ENCODE measurements at regions not wholly inside any gene's neighbourhood (a gene's known extent, or its start where the extent isn't known, plus 50 kb on each side); places are given as distances from the start of the nearest gene placed in this dataset.

DNA sequence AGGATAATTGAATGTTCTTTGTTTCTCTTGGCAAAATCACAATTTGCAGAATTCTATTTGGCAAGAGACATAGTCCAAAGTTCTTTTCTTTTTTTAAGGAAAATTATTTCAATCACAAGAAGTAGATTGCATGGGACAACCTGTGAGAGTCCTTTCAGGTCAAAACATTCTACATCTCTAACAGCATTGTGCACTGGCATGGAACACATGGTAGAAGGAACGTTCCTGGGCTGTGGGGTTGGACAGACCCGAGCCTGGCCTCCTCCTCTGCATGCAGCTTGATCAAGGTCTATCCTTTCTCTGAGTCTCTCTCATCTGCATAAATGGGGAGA, 88.6 kb upstream of the CPSF6 start:
- Histone ChIP-seq H3K4me3 (ENCODE audit: low read depth, low read length) (no peak overlapping the region), H3K27ac (no peak overlapping the region), H3K36me3 (no peaks in the 10 kb centered on the region), H3K27me3 (ENCODE audit: insufficient read depth, low read depth, severe bottlenecking) (no peaks in the 10 kb centered on the region), H3K9me3 (ENCODE audit: severe bottlenecking) (no peaks in the 10 kb centered on the region)
- DNase-seq: no peak
- TF ChIP-seq, protein P1, sequence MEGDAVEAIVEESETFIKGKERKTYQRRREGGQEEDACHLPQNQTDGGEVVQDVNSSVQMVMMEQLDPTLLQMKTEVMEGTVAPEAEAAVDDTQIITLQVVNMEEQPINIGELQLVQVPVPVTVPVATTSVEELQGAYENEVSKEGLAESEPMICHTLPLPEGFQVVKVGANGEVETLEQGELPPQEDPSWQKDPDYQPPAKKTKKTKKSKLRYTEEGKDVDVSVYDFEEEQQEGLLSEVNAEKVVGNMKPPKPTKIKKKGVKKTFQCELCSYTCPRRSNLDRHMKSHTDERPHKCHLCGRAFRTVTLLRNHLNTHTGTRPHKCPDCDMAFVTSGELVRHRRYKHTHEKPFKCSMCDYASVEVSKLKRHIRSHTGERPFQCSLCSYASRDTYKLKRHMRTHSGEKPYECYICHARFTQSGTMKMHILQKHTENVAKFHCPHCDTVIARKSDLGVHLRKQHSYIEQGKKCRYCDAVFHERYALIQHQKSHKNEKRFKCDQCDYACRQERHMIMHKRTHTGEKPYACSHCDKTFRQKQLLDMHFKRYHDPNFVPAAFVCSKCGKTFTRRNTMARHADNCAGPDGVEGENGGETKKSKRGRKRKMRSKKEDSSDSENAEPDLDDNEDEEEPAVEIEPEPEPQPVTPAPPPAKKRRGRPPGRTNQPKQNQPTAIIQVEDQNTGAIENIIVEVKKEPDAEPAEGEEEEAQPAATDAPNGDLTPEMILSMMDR (IDR thresholded peaks at IDR 0.05; ENCODE audit: low read depth, low read length): no peak

DNA sequence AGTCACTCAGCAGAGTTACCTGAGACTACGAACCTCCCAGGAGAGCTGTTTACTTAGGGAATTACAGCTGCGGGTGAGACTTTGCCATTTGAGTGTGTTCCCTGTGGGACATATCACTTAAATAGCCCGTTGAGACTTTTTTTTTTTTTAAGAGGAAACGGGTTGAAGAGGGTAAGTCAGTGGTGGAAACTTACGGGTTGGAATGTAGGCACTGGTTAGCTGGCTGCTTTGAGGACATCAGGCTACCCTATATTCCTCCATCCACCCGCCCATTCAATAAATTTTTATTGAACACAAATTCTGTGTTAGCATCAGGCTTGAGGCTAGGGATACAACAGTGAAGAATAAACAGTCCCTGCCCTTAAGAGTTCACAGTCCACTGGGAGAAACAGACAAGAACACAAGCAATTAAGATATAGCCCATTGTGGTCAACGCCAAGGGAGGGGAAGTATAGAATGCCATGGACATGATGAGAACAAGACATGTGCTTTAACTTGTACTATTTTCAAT, 88.1 kb upstream of the CPSF6 start:
- DNase-seq: no peak
- H3K27me3 ChIP-seq (ENCODE audit: insufficient read depth, low read depth, severe bottlenecking): no peaks in the 10 kb centered on the region
- no peak overlapping the region for H3K4me3 ChIP-seq (ENCODE audit: low read depth, low read length)
- no peak overlapping the region for H3K27ac ChIP-seq
- no peaks in the 10 kb centered on the region for H3K9me3 ChIP-seq (ENCODE audit: severe bottlenecking)
- no peaks in the 10 kb centered on the region for H3K36me3 ChIP-seq
- TF ChIP-seq, protein P1 (IDR thresholded peaks at IDR 0.05; ENCODE audit: low read depth, low read length): no peak

DNA sequence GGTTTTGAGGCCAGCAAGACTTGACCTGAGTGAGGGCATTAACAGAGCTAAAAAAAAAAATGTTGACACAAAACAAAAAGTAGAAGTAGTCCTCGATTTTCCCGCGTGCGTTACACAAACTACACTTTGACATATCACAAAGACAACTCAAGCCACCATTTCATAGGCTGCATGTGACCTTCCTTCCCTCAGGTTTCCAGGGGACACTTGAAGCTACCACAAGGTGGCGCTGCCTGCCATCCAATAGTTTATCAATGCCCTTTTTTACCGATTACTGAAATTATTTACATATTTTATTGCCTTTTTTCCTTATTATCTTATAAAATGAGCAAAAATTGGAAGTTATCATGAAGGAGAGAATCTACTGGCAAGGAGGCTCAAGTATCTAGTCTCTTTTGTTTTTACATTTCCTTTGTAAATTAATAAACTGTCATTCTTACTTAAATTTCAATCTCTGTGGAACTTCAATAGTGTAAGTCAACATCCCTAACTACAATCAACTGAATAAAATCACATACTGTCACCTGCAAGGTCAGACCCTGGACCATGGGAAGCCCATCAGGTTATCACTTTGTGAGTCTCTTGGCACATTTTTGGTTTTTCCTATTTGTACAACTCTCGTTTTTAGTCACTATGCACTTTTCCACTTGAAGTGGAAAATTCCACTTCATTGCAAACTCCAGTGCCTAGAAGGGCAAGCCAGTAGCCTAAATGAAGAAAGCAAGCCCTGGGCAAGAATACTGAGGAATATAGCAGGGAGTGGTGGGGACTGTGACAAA, 84.6 kb upstream of the CPSF6 start:
- peak; percentile 66 for DNase-seq
- no peaks in the 10 kb centered on the region for H3K36me3 ChIP-seq
- no peak overlapping the region for H3K4me3 ChIP-seq (ENCODE audit: low read depth, low read length)
- H3K27ac ChIP-seq: no peak overlapping the region
- no peaks in the 10 kb centered on the region for H3K9me3 ChIP-seq (ENCODE audit: severe bottlenecking)
- no peaks in the 10 kb centered on the region for H3K27me3 ChIP-seq (ENCODE audit: insufficient read depth, low read depth, severe bottlenecking)
- TF ChIP-seq, protein P1 (IDR thresholded peaks at IDR 0.05; ENCODE audit: low read depth, low read length): peak; percentile 78

DNA sequence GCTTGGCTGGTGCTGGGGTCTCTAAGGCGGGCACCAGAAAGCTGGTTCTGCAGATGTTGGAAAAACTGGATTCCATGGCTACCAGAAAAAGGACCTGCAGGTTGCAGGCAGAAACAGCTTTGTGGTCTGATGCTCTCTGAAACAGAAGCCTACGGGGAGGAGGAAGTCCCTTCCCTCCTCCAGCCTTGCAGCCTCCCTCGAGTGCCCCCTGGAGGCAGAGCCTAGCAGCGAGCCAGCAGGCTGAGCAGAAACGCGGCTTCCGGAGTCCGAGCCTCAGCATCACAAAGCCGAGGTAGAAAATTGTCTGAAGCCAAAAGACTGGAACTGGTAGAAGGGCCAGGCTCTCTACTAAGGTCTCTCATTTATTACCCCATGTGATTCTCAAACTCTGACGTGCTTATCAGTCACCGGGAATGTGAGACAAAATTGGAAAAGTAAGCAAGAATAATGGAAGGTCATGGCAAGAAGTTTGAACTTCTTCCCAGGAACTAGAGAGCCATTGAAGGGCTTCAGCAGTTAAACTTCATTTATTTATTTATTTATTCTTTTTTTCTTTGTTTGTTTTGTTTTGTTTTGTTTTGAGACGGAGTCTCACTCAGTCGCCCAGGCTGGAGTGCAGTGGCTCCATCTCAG, 82.2 kb upstream of the CPSF6 start:
- H3K9me3 ChIP-seq (ENCODE audit: severe bottlenecking): no peaks in the 10 kb centered on the region
- no peaks in the 10 kb centered on the region for H3K27me3 ChIP-seq (ENCODE audit: insufficient read depth, low read depth, severe bottlenecking)
- TF ChIP-seq, protein P1 (IDR thresholded peaks at IDR 0.05; ENCODE audit: low read depth, low read length): peak; percentile 93
- H3K4me3 ChIP-seq (ENCODE audit: low read depth, low read length): no peak overlapping the region
- no peak overlapping the region for H3K27ac ChIP-seq
- H3K36me3 ChIP-seq: no peaks in the 10 kb centered on the region
- DNase-seq: peak; percentile 83

DNA sequence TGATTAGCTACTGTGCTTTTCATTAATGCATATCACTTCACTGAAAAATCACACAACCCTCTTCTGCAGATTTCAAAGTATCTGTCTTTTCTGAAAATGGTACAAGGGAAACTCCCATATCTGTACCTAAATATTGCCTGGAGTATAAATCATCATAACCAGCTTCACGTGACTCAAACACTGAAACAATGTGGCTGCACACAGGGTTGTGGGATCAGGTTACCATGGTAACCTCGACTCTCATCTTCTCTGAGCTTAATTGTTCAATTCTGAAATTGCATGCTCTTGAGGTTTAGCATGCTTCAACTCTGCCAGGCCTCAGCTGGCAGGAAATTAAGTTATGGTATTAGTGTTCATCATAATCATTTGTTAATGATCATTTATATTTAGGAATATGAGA, 77.5 kb upstream of the CPSF6 start:
- H3K4me3 ChIP-seq (ENCODE audit: low read depth, low read length): no peak overlapping the region
- no peaks in the 10 kb centered on the region for H3K36me3 ChIP-seq
- H3K9me3 ChIP-seq (ENCODE audit: severe bottlenecking): no peaks in the 10 kb centered on the region
- no peak for DNase-seq
- no peak overlapping the region for H3K27ac ChIP-seq
- H3K27me3 ChIP-seq (ENCODE audit: insufficient read depth, low read depth, severe bottlenecking): no peaks in the 10 kb centered on the region
- TF ChIP-seq, protein P1 (IDR thresholded peaks at IDR 0.05; ENCODE audit: low read depth, low read length): no peak

Measured in WERI-Rb-1 (cell line).